ENCODE measurements at regions not wholly inside any gene's neighbourhood (a gene's known extent, or its start where the extent isn't known, plus 50 kb on each side); places are given as distances from the start of the nearest gene placed in this dataset.
A peak's percentile ranks its signal among the peaks of the same experiment; 100 is the strongest.
"Not testable (repeated sequence)": the region's sequence is repeated elsewhere in the genome, so short reads cannot be mapped to it uniquely, and the experiment has no call there.

GRCh38 chr1:29631836-29632805 is 395.8 kb downstream of the PTPRU start:
- DNase-seq, result no peak

- peak; percentile 9 for DNase-seq
Observed at GRCh38 chr1:29631361-29631760, 395.0 kb downstream of the PTPRU start.

GRCh38 chr1:29630756-29631155 is 394.4 kb downstream of the PTPRU start:
- DNase-seq, result no peak

GRCh38 chr1:29629814-29630516 is 393.6 kb downstream of the PTPRU start:
- DNase-seq, result no peak

GRCh38 chr1:29629401-29629800 is 393.1 kb downstream of the PTPRU start:
- DNase-seq, result no peak

- DNase-seq, result no peak
Observed at GRCh38 chr1:29628190-29628589, 391.9 kb downstream of the PTPRU start.

GRCh38 chr1:29626726-29627125 is 390.4 kb downstream of the PTPRU start:
- DNase-seq, result no peak

- DNase-seq, result no peak
Observed at GRCh38 chr1:29626066-29626465, 389.7 kb downstream of the PTPRU start.

GRCh38 chr1:29625084-29625420 is 388.7 kb downstream of the PTPRU start:
- no peak for DNase-seq

GRCh38 chr1:29624320-29625083 is 388.2 kb downstream of the PTPRU start:
- no peak for DNase-seq

- no peak for DNase-seq
Observed at GRCh38 chr1:29623501-29623900, 387.2 kb downstream of the PTPRU start.

- DNase-seq, result no peak
Observed at GRCh38 chr1:29621826-29622435, 385.6 kb downstream of the PTPRU start.

- DNase-seq, result no peak
Observed at GRCh38 chr1:29620631-29621030, 384.3 kb downstream of the PTPRU start.

- no peak for DNase-seq
Observed at GRCh38 chr1:29607236-29607635, 370.9 kb downstream of the PTPRU start.

- DNase-seq, result not testable (repeated sequence)
Observed at GRCh38 chr1:29604796-29605195, 368.5 kb downstream of the PTPRU start.

GRCh38 chr1:29603622-29604021 is 367.3 kb downstream of the PTPRU start:
- DNase-seq, result no peak

- DNase-seq, result no peak
Observed at GRCh38 chr1:29602203-29602602, 365.9 kb downstream of the PTPRU start.

- DNase-seq, result no peak
Observed at GRCh38 chr1:29601021-29601420, 364.7 kb downstream of the PTPRU start.

- DNase-seq, result no peak
Observed at GRCh38 chr1:29599826-29600225, 363.5 kb downstream of the PTPRU start.

- DNase-seq, result no peak
Observed at GRCh38 chr1:29599071-29599470, 362.7 kb downstream of the PTPRU start.

- no peak for DNase-seq
Observed at GRCh38 chr1:29597861-29598260, 361.5 kb downstream of the PTPRU start.

- no peak for DNase-seq
Observed at GRCh38 chr1:29593601-29594382, 357.5 kb downstream of the PTPRU start.
